T-helper 2 cell treated with Interferon-gamma antibody and Interleukin-4, amounts not matched to agents 100 ng/mL and 5 ng/mL, for 36 hours (primary cell): ENCODE measurements at regions not wholly inside any gene's neighbourhood (a gene's known extent, or its start where the extent isn't known, plus 50 kb on each side); places are given as distances from the start of the nearest gene placed in this dataset.

Experiments used
- intact Hi-C: fragments of 100-400 bp; cut with micrococcal nuclease; formaldehyde crosslinking; loops from one replicate; pipeline ENCODE4 v1.15.1; 2023

DNA sequence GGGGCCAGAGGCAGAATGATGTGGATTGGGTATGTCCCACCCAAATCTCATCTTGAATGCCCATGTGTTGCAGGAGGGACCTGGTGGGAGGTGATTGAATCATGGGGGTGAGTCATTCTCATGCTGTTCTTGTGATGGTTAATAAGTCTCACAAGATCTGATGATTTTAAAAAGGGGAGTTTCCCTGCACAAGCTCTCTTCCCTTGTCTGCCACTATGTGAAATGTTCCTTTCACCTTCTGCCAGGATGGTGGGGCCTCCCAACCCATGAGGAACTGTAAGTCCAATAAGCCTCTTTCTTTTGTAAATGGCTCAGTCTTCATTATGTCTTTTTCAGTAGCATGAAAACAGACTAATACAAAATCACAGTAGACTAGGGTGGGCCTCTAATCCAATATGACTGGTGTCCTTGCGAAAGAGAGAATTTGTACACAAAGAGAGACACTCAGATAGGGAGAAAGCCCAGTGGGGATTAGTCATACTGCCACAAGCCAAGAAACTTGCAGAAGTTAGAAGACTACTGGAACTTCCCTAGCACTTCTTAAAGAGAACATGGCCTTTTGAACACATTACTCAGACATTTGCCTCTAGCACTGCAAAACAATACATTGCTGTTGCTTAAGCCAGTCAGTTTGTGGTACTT is 68.4 kb downstream of the ANXA1 start:
- intact Hi-C loops: no loop called here

DNA sequence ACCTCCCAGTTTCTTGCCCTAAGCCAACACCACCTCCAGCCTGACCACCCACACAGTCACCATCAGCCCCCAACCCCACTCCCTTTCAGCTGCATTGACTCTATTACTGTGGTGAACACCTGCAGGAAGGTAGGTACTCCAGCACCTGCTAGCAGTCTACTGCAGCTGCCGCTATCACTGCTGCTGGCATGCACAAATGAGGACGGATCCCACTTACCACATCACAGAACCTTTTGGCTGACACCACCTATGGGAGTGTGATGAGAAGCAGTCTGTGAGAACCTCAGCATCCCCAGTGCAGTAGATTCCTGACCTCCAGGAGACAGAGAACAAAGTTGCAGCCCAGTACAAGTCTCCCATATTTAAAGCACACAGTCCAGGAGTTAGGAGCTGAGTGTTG is 71.9 kb downstream of the ANXA1 start:
- intact Hi-C loops: no loop called here

DNA sequence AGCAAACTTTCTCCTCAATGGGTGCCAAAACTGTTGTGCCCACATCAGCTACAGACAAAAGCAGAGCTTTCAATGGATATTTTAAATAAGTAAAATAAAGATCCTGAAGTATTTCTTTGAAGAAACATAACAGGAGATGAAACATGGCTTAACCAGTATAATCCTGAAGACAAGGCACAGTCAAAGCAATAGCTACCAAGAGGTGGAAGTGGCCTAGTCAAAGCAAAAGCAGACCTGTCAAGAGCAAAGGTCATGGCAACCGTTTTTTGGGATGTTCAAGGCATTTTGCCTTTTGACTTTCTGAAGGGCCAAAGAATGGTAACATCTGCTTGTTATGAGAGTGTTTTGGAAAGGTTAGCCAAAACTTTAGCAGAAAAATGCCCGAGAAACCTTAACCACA is 77.9 kb downstream of the ANXA1 start:
- intact Hi-C loops: no loop called here

DNA sequence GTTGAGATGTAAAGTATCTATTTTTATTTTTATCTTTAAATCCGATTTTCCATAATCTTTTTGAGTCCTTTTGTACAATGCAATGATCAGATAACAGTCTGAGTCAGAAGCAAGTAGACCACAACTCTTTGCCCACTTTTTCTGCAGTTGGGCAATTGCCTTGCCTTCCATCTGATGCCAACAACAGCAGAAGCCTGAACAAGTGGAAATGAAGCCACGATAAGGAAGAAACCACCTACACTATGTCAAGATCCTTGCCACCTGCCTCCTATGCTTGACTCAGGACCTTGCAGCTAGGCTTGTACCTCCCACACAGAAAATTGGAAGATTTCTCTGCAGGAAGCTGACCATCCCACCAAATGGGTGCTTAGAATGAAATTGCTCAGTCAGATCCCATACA is 78.6 kb downstream of the ANXA1 start:
- intact Hi-C loops: no loop called here

DNA sequence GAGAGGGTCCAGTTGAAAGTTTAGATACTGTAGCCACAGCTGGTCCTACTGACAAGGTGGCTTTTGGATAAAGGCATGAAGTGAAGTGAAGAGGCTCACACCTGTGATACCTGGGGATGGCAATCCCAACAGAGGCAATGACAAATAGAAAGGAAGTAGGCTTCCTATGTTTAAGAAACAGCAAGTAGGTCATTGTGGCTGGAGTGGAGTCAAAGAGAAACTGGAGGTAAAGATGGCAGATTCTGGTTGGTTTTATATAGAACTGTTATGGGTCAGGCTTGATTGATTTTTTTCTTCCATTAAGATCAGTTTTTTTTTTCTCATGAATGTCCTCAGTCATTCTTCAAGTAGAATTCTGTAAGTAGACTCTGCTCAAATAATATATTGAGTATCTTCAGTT is 79.5 kb downstream of the ANXA1 start:
- intact Hi-C loops: no loop called here

DNA sequence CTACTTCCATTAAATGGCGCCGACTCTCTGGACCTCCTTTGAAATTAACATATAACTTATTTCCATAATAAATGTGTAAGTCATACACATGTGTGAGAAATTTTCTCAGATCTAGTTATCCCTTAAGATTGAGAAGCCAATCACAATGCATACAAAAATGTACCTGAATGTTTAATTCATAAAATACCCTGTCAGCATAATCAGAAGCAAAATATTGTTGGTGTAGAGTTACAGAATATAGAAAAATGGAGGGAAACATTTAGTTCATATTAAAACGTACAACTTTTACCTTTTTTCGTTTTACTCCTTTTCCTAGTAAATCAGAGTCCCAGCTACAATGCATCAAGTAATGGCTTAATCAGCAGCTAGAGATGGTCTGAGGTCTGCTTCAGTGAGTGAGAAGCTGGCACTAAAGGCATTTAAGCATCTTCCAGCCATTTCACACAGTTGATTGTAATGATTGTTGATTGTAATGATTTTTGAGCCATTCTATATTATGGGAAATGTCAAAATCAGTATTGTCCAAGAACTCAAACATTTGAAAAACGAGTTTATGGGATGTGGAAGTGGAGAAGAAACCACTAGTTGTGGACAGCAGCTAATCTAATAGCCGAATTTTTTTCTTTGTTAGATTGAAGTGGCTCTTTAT is 81.8 kb downstream of the ANXA1 start:
- intact Hi-C loops: no loop called here

DNA sequence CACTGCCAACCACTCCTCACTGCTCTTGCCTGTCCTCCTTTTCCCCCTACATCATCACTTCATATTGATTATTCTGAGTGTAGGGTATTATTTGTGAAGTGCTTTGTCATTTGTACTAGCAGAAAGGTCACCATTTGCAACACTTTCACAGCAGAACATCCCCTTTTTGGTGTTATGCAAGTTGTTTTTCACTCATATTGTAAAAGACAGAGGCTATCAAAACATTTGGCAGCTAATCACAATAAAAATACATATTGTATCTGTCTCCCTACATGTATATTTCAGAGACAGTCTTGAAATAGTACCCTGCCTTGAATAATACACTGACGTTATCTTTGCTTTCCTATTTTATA is 82.3 kb downstream of the ANXA1 start:
- intact Hi-C loops: no loop called here

DNA sequence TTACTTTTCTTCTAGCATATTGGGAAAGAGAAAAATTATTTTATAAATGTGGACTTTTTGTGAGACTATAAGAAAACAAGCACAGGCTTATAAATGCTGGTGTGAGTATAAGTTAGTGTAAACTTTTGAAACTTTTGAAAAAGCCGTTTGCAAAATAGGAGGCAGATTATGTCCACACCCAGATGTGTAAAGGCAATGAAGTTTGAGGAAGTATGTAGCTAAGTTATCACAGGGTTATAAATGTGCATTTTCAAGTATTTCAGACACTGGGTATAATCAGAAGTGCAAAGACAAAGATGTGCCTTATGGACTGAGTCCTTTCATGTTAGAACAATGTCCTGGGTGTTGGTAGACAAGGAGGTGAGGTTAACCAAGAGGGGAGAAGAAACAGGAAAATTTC is 85.5 kb downstream of the ANXA1 start:
- intact Hi-C loops: no loop called here

DNA sequence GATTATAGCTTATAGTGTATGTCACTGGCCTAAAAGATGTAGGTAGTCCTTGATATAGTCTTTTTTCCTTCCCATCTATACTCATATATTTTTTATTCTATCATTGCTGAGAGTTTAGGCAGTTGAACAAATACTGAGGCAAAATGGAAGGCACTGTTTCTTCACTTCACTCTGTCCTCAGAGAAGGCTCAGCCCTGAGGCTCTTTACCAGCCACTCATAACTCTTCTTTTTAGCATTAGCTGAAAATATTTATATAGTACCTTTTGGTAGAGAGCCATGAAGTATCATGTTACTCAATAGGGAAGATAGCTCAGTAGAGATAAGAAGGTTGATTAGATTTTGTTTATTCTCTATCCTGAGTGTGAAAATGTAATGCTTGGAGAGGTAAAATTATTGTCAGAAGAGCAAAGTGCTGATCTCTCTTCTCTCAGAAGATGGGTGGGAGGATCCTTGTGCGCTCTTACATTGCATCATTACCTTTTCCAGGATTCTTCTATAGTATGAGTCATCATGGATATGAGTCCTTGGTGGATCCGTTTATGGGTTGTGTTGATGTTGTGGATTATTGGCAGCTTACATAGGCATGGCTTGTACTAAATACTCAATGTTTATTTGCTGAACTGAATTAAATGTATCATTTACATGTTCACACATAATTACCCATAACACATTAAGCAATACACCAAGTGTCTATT is 88.1 kb downstream of the ANXA1 start:
- intact Hi-C loops: no loop called here

DNA sequence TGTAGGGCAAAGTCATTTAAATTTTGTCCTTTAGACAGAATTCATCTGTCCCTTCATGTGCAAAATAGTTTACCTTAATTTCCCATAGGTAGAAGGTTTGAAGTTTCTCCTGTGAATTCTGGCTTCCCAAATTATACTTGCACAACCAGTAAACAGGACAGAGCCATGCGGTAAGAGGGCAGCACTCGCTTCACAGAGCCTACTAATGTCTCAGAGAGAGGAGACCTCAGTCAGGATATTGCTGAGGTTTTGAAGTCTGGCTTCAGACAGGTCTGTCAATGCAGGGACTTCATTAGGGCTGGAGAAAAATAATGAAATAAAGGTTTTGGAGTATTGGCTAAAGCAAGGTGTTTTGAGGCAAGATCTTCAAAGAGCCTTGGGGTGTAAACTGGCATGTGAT is 91.4 kb downstream of the ANXA1 start:
- intact Hi-C loops: no loop called here

DNA sequence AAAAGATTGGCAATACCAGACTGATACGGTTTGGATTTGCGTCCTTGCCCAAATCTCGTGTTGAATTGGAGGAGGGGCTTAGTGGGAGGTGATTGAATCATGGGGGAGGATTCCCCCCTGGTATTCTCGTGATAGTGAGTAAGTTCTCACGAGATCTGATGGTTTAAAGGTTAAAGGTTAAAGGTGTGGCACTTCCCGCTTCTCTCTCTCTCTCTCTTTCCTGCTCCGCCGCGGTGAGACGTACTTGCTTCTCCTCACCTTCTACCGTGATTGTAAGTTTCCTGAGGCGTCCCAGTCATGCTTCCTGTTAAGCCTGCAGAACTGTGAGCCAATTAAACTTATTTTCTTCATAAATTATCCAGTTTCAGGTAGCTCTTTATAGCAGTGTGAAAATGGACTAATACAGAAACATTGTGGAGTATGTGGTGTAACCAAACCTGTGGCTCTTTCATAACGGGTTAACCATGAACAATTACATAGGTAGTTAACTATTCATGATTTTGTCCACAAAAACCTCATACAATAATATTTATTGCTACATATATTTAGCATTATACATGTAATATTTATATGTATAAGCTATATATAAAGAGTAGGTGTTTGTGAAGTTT is 107.5 kb downstream of the ANXA1 start:
- intact Hi-C loops: no loop called here

DNA sequence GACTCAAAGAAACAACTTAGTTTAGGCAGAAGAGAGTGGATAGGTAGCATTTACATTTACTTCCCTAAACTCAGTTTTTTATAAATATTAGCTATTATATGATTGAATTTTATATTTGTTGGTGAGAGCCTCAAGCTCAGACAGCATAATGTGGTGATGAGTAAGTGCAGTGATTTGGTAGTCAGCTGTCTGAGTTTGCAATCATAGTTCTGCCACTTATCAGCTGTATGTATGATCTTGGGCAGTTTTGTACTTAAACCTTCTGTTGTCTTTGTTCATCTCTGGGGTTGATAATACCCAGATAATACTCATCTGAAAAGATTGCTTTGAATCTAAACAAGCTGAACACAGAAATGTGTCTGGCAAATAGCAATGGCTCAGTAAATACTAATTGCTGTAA is 108.8 kb downstream of the ANXA1 start:
- intact Hi-C loops: no loop called here

DNA sequence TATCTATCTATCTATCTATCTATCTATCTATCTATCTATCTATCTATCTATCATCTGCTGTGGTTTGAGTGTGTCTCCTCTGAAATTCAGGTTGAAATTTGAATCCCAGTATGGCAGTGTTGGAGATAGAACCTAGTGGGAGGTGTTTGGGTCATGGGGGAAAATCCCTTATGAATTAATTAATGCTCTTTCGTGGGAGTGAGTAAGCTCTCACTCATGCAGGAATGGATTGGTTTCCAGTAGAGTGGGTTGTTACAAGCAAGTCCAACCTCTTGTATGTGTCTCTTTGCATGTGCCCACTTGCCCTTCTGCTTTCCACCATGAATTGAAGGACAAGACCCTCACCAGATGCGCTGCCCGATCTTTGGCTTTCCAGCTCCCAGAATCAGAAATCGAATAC is 113.0 kb downstream of the ANXA1 start:
- intact Hi-C loops: no loop called here

DNA sequence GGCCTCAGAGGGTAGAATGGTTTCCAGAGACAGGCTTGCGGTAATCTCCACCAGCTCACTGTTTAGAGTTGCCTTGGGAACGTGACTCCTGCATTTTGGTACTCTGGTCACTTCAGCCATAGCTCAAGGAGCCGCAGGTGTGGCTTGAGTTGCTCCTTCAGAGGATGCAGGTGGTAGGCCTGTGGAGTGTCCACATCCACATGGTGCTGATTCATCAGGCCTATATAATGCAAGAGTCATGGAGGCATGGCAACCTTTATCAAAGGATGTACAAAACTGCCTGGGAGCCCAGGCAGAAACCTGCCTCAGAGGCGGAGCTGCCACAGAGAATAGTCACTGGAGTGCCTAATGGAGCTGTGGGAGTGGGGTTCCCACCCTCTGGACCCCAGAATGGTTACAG is 114.2 kb downstream of the ANXA1 start:
- intact Hi-C loops: no loop called here

DNA sequence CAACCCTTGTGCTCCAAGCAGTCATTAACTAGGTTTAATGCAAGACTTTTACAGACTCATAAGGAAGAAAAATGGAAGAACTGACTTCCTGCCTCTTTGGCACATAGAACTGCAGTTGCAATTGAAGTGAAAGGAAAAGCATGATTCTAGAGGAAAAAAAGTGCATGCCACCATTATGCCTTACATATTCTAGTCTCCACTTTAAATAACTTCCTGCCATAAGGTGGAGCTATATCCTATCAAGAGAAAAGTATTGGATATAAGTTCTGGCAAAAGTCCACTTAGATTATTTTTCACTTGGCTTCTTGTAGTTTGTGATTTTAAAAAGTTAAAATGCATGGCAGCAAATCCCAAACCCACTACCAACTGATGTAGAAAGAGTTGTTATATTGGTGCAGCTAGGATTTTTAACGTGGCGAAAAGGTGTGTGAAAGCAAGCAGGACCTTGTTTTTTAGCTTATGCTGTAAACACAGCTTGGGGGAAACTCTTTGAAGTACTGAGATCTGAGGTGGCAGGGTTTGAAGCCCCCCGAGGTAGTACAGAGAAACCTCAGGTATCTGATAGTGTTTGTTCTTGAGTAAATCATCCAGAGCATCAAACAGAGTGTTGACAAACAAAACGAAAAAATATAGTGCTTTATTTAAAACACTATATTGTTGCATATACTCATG is 117.9 kb downstream of the ANXA1 start:
- intact Hi-C loops: no loop called here

DNA sequence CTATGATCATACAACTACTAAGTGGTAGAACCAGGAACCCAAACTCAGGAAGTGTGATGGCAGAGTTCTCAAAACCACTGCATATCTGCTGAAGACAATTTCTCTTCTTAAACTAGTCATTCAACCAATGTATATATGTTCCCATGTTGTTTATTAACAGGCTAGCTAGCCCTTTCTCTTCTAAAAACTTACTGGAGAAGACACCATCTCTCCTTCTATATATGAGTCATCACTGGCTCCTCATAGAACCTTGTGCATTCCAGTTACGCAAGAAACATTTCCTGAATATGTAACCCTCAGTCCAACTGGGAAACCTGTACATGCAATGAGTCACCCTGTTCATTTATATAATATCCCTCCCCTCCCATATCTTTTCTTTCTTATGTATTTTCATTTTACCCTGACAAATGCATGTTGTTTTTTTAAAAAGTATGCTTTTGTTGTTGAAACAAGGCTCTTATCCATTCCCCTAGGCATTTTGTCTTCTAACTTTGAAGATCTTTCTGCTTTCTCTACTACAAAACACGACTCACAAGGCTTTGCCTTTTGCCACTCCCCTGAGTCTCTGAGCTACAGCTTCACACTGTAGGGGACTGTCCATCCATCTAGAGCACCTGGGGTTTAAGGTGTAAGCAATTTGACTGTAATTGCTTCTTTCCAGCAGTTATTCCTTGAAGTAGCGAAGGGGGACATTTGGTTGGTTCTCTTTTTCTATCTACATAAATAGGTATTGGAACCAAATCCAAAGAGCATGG is 119.5 kb downstream of the ANXA1 start:
- intact Hi-C loops: no loop called here

DNA sequence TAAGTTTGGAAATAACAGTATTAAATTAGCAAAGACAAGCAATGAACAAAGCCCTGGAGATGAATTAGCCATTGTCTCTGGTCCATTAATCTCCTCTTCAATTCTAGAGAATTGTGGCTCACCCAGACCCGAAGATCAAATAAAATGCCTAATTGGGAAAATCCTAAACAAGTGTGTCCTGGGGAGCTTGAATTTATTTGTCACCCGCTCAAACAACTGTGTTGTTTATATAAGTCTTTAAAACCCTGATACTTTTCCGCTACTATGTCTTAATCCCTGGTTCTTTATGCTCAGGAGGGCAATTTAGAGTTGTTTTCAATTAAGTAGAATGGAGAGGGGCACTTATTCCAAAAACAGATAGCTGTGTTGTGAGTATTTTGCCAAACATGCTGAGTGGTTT is 128.4 kb downstream of the ANXA1 start:
- intact Hi-C loops: no loop called here

DNA sequence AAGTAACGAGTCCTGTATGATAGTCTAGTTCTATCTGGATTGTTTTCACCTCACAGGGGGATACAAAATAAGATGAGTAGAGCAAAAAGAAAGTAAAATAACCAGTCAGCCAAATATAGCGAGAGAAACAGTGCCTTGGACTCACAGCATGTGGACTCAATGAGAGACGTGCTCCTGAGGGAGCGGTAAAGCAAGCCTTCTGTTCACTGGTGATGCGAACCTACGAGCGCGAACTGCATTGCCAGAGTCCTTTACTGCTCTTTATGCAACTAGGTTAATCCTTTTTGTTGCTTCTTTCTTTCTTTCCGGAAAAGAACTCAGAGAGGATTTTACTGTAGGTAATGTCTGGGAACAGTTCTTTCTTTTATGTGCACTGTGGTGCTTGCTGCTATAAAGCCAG is 132.7 kb downstream of the ANXA1 start:
- intact Hi-C loops: no loop called here

DNA sequence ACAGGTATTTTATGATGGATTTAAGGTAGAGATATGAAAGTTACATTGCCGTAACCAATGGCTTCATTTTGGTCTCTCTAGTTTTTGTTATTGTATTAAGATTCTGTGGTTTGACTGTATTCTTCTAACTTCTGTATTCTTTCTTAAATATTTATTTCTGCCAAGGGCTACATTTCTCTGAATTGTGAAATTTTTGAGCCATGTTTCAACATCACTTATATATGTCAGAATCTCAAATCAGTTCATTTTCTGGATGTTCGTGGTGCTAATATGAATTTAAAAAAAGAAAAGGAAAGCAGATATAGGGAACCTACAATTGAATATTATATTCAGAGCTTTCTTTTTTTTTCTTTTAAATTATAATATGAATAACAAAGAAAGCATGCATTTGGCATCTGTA is 142.7 kb downstream of the ANXA1 start:
- intact Hi-C loops: no loop called here

DNA sequence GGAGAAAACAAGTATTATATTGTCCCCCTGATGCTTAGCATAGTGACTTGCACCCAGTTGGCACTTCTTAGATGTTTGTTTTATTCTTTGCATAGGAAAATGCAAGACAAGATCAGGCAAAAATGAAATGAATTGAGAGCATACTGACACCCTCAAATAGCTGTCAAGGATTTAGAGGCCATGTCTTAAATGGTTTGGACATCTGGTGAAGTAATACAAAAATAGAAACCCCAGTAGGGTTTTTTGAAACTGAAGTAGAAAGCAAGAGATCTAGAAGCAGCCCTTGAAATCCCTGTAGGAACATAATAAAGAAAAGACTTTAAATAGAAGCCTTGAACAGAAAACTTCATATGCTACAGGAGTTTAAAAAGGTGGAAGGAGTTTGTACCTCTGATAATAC is 174.3 kb downstream of the ANXA1 start:
- intact Hi-C loops: no loop called here

DNA sequence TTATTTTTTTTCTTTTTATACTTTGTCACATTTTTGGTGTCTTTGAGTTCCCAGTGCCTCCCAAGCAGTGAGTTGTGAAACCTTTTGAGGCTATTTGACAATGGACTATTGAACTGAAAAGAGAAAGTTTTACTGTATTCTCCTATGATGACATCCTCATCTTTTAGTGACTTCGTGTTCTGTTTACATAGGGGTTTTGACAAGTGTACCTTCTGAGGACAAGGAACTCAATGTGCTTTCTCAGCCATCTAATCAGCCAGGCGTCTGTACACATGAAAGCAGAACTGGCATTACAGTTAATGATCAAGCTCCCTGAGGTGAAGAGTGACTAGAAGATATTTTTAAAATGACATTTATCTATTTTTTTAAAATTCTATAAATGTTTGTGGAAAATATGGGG is 175.5 kb downstream of the ANXA1 start:
- intact Hi-C loops: no loop called here
